K562 (cell line): ENCODE measurements at regions not wholly inside any gene's neighbourhood (a gene's known extent, or its start where the extent isn't known, plus 50 kb on each side); places are given as distances from the start of the nearest gene placed in this dataset.

ENCODE experiments used
- ATAC-seq: fragments of 200-7000 bp; cut with Tn5 transposase; 3 replicates; pipeline ENCODE4 v1.9.1; 2020; ENCODE audit warnings: moderate library complexity
- BruUV-seq: library from RNA; stranded (reverse); fragments of 400-500 nt; replicated peaks from 2 replicates; lab custom pipeline; 2021; lab: Mats Ljungman, UMichigan
- CTCF ChIA-PET: fragments of 300-600 bp; formaldehyde crosslinking; extraction: SDS; loops from one replicate; lab custom pipeline; 2021; ENCODE audit warnings: low intra/inter-chr PET ratio; lab: Yijun Ruan, JAX
- POLR2A ChIA-PET: fragments of 300-600, 350-650 bp; sonication (Branson Sonifier 250); formaldehyde crosslinking; extraction: SDS; loops from one replicate; lab custom pipeline; 2021; ENCODE audit warnings: antibody characterized with exemption, inconsistent platforms; lab: Yijun Ruan, JAX
- DNase-seq, 4 experiments: peaks; one replicate each; pipeline versions ENCODE4 v3.0.0 to v3.0.0-alpha.2; 2011 to 2018; ENCODE audit warnings: low spot score in 3 of 4, mixed read lengths in 3 of 4; ENCODE audit errors: extremely low read depth in 1 of 4
- FAIRE-seq: peaks from 2 replicates; lab custom pipeline; 2011; peaks lifted over from hg19 to GRCh38; lab: Jason Lieb, UNC
- H2AFZ ChIP-seq: 2 replicates; pipeline ENCODE4 v1.6.0; 2011; ENCODE audit warnings: low read depth, low read length, control low read depth, inconsistent platforms
- H3K27ac ChIP-seq: fragments of 200-600 bp; 3 replicates; pipeline ENCODE4 v1.8.0; 2011; ENCODE audit warnings: low read depth, mild to moderate bottlenecking, control low read depth, inconsistent platforms, low read length, moderate library complexity, mixed read lengths; ENCODE audit errors: extremely low read depth
- H3K27me3 ChIP-seq, 2 experiments: fragments of 300-600 bp in 1 of 2; 2 replicates in 1 of 2; 3 replicates in 1 of 2; pipeline versions ENCODE4 v1.6.0 to v1.8.0; 2011; ENCODE audit warnings: inconsistent platforms in 2 of 2, low read length in 2 of 2, mild to moderate bottlenecking in 1 of 2, mixed read lengths in 1 of 2, moderate library complexity in 1 of 2; ENCODE audit not compliant: control insufficient read depth in 2 of 2, insufficient read depth in 2 of 2
- H3K36me3 ChIP-seq: fragments of 300-600 bp; 3 replicates; pipeline ENCODE4 v1.8.0; 2011; ENCODE audit warnings: mild to moderate bottlenecking, low read length, inconsistent platforms; ENCODE audit not compliant: control insufficient read depth, insufficient read depth
- H3K4me1 ChIP-seq, 2 experiments: fragments of 200-600 bp in 1 of 2; replicated peaks in 1 of 2; 2 replicates in 1 of 2; 3 replicates in 1 of 2; pipeline versions ENCODE4 v1.5.1 to v1.8.0; 2011; ENCODE audit warnings: inconsistent platforms in 2 of 2, low read length in 2 of 2, mild to moderate bottlenecking in 1 of 2, mixed read lengths in 1 of 2, moderate library complexity in 1 of 2; ENCODE audit not compliant: control insufficient read depth in 2 of 2, insufficient read depth in 2 of 2
- H3K4me2 ChIP-seq: 2 replicates; pipeline ENCODE4 v1.6.1; 2011; ENCODE audit warnings: low read length, control low read depth, inconsistent platforms, mixed read lengths; ENCODE audit not compliant: insufficient read depth
- H3K4me3 ChIP-seq: fragments of 200-600 bp; sonication (generic), shearing (Covaris generic); 2 replicates; pipeline ENCODE4 v1.5.1; 2016; ENCODE audit warnings: control low read depth, inconsistent platforms
- H3K79me2 ChIP-seq: fragments of 200-600 bp; 3 replicates; pipeline ENCODE4 v1.8.0; 2011; ENCODE audit warnings: low read length, inconsistent platforms; ENCODE audit not compliant: control insufficient read depth, insufficient read depth
- H3K9ac ChIP-seq, 2 experiments: 2 replicates each; pipeline versions ENCODE4 v1.6.0 to v1.6.1; 2011; ENCODE audit warnings: low read depth in 2 of 2, low read length in 2 of 2, control low read depth in 1 of 2, inconsistent platforms in 1 of 2, mild to moderate bottlenecking in 1 of 2, mixed read lengths in 1 of 2; ENCODE audit not compliant: insufficient read depth in 1 of 2
- H3K9me1 ChIP-seq: one replicate; pipeline ENCODE4 v1.6.0; 2011; ENCODE audit warnings: inconsistent platforms, mild to moderate bottlenecking, low read length, moderate library complexity; ENCODE audit not compliant: control insufficient read depth, insufficient read depth
- H3K9me3 ChIP-seq: replicated peaks from 2 replicates; pipeline ENCODE4 v1.5.1; 2011; ENCODE audit warnings: low read depth, low read length, inconsistent platforms; ENCODE audit not compliant: control insufficient read depth, insufficient read depth
- H4K20me1 ChIP-seq: replicated peaks from 2 replicates; pipeline ENCODE4 v1.6.1; 2011; ENCODE audit warnings: low read length, inconsistent platforms, mixed read lengths; ENCODE audit not compliant: control insufficient read depth, insufficient read depth
- CHCHD3 ChIP-seq: fragments of 250-450 bp; sonication (Bioruptor Pico); IDR thresholded peaks from 2 replicates; pipeline ENCODE4 v2.1.2; 2022; ENCODE audit warnings: mild to moderate bottlenecking
- GATA2 ChIP-seq: sonication (generic); formaldehyde crosslinking; IDR thresholded peaks from 2 replicates; pipeline ENCODE4 v1.4.0; 2020; ENCODE audit warnings: mild to moderate bottlenecking, missing genetic modification reagents
- GTF2F1 ChIP-seq: IDR thresholded peaks from 2 replicates; pipeline ENCODE4 v1.6.1; 2011; ENCODE audit warnings: low read depth, low read length, improper control_type of control experiment
- HDGF ChIP-seq: fragments of 450-650 bp; IDR thresholded peaks from 2 replicates; pipeline ENCODE4 v1.6.1; 2016
- MTA2 ChIP-seq: fragments of 450-650 bp; IDR thresholded peaks from 2 replicates; pipeline ENCODE4 v1.6.1; 2016; ENCODE audit warnings: low read depth
- MYBL2 ChIP-seq, 2 experiments: fragments of 450-650 bp in 1 of 2; sonication (generic) in 1 of 2; formaldehyde crosslinking in 1 of 2; IDR thresholded peaks; 2 replicates each; pipeline versions ENCODE4 v1.6.1 to v1.8.1; 2017 to 2022; ENCODE audit warnings: borderline replicate concordance in 1 of 2, inconsistent platforms in 1 of 2, low read depth in 1 of 2, mild to moderate bottlenecking in 1 of 2, missing genetic modification reagents in 1 of 2, moderate library complexity in 1 of 2
- NFIX ChIP-seq: fragments of 250-450 bp; sonication (Bioruptor Pico); IDR thresholded peaks from 2 replicates; pipeline ENCODE4 v1.4.0; 2020; ENCODE audit warnings: low read depth, mild to moderate bottlenecking, moderate library complexity
- PML ChIP-seq: IDR thresholded peaks from 2 replicates; pipeline ENCODE4 v1.6.1; 2012; ENCODE audit warnings: low read length, inconsistent platforms
- SETDB1 ChIP-seq: IDR thresholded peaks from one replicate; pipeline ENCODE4 v1.6.1; 2012; ENCODE audit warnings: low read length, control low read depth, inconsistent platforms
- SP1 ChIP-seq: sonication (generic); formaldehyde crosslinking; IDR thresholded peaks from 2 replicates; pipeline ENCODE4 v1.8.1; 2022; ENCODE audit warnings: mild to moderate bottlenecking, missing genetic modification reagents
- ZBTB26 ChIP-seq: fragments of 450-650 bp; formaldehyde crosslinking; IDR thresholded peaks from 2 replicates; pipeline ENCODE4 v1.4.0; 2022; ENCODE audit warnings: missing genetic modification characterization
- ZFP30 ChIP-seq: fragments of 250-450 bp; sonication (Bioruptor Pico); IDR thresholded peaks from 2 replicates; pipeline ENCODE4 v1.8.0; 2022; ENCODE audit warnings: moderate library complexity, mild to moderate bottlenecking, inconsistent platforms, borderline replicate concordance
- WGBS: fragments of 100-300 bp; shearing (Covaris generic); methylation state at CpG from one replicate; pipeline ENCODE4 v1.1.6; 2016; ENCODE audit warnings: low coverage, mixed read lengths; ENCODE audit not compliant: insufficient coverage; ENCODE audit errors: missing lambda C conversion rate; 5-methylcytosine and 5-hydroxymethylcytosine counted together
- in situ Hi-C: fragments of 300-500 bp; cut with MboI; formaldehyde crosslinking; loops from 4 replicates; pipeline ENCODE4 v1.15.0; 2018; ENCODE audit warnings: inconsistent platforms, mixed read lengths
- intact Hi-C: fragments of 100-400 bp; cut with micrococcal nuclease; formaldehyde crosslinking; loops from 2 replicates; pipeline ENCODE4 v1.14.2; 2022
- TF ChIP-seq, protein P1 (sequence below): IDR thresholded peaks from 2 replicates; pipeline ENCODE4 v1.6.1; 2011; ENCODE audit not compliant: insufficient read length; ENCODE audit errors: extremely low read depth
- TF ChIP-seq, protein P2 (sequence below): fragments of 250-450 bp; sonication (Bioruptor Pico); IDR thresholded peaks from 2 replicates; pipeline ENCODE4 v1.5.0; 2021; ENCODE audit warnings: mild to moderate bottlenecking, borderline replicate concordance
- TF ChIP-seq, protein P3 (sequence below), 2 experiments: fragments of 150-350 bp in 1 of 2; IDR thresholded peaks; 2 replicates each; pipeline ENCODE4 v1.6.1; 2012 to 2016; ENCODE audit warnings: low read depth in 2 of 2, low read length in 2 of 2, mild to moderate bottlenecking in 1 of 2, moderate library complexity in 1 of 2

GRCh38 chr15:54810031-54810430 lies 386.7 kb downstream of the RSL24D1 start (continued):
- TF ChIP-seq, protein P1, sequence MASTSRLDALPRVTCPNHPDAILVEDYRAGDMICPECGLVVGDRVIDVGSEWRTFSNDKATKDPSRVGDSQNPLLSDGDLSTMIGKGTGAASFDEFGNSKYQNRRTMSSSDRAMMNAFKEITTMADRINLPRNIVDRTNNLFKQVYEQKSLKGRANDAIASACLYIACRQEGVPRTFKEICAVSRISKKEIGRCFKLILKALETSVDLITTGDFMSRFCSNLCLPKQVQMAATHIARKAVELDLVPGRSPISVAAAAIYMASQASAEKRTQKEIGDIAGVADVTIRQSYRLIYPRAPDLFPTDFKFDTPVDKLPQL = no peak
- TF ChIP-seq CHCHD3 (CRISPR knock-in tag) = no peak
- TF ChIP-seq, protein P2, sequence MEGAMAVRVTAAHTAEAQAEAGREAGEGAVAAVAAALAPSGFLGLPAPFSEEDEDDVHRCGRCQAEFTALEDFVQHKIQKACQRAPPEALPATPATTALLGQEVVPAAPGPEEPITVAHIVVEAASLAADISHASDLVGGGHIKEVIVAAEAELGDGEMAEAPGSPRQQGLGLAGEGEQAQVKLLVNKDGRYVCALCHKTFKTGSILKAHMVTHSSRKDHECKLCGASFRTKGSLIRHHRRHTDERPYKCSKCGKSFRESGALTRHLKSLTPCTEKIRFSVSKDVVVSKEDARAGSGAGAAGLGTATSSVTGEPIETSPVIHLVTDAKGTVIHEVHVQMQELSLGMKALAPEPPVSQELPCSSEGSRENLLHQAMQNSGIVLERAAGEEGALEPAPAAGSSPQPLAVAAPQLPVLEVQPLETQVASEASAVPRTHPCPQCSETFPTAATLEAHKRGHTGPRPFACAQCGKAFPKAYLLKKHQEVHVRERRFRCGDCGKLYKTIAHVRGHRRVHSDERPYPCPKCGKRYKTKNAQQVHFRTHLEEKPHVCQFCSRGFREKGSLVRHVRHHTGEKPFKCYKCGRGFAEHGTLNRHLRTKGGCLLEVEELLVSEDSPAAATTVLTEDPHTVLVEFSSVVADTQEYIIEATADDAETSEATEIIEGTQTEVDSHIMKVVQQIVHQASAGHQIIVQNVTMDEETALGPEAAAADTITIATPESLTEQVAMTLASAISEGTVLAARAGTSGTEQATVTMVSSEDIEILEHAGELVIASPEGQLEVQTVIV = no peak
- TF ChIP-seq ZBTB26 = no peak

DNA sequence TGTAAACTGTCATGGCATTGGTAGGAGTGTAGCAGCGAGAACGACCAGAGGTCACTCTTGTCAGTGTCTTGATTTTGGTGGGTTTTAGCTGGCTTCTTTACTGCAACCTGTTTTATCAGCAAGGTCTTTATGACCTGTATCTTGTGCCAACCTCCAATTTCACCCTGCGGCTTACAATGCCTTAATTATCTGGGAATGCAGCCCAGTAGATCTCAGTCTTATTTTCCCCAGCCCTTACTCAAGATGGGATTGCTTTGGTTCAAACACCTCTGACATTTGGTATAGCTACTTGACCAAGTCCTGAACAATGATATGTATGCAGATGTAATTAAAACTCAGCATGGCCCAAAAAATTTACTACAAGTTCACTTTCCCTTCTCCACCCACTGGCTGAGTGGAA lies 388.4 kb downstream of the RSL24D1 start:
- no peak overlapping the region for H3K4me2 ChIP-seq
- CTCF ChIA-PET = no interaction called here
- 3% methylated on average over 3 of the region's 3 CpGs for WGBS
- no peaks in the 10 kb centered on the region for H3K79me2 ChIP-seq
- POLR2A ChIA-PET = no interaction called here
- DNase-seq (no peak), ATAC-seq (no peak), FAIRE-seq (no peak)
- no peaks in the 10 kb centered on the region for H3K9me1 ChIP-seq
- H4K20me1 ChIP-seq = no peaks in the 10 kb centered on the region
- in situ Hi-C loops = no loop called here
- H3K27me3 ChIP-seq = no peaks in the 10 kb centered on the region
- H3K4me3 ChIP-seq = no peak overlapping the region
- no TSS peak for BruUV-seq
- no peak for TF ChIP-seq GTF2F1
- TF ChIP-seq HDGF = no peak
- TF ChIP-seq, protein P3, sequence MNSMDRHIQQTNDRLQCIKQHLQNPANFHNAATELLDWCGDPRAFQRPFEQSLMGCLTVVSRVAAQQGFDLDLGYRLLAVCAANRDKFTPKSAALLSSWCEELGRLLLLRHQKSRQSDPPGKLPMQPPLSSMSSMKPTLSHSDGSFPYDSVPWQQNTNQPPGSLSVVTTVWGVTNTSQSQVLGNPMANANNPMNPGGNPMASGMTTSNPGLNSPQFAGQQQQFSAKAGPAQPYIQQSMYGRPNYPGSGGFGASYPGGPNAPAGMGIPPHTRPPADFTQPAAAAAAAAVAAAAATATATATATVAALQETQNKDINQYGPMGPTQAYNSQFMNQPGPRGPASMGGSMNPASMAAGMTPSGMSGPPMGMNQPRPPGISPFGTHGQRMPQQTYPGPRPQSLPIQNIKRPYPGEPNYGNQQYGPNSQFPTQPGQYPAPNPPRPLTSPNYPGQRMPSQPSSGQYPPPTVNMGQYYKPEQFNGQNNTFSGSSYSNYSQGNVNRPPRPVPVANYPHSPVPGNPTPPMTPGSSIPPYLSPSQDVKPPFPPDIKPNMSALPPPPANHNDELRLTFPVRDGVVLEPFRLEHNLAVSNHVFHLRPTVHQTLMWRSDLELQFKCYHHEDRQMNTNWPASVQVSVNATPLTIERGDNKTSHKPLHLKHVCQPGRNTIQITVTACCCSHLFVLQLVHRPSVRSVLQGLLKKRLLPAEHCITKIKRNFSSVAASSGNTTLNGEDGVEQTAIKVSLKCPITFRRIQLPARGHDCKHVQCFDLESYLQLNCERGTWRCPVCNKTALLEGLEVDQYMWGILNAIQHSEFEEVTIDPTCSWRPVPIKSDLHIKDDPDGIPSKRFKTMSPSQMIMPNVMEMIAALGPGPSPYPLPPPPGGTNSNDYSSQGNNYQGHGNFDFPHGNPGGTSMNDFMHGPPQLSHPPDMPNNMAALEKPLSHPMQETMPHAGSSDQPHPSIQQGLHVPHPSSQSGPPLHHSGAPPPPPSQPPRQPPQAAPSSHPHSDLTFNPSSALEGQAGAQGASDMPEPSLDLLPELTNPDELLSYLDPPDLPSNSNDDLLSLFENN (IDR thresholded peaks at IDR 0.05; ENCODE audit: low read depth in 2 of 2, low read length in 2 of 2) = no peak
- TF ChIP-seq SETDB1 = no peak
- TF ChIP-seq NFIX (CRISPR knock-in tag) = no peak
- no peak for TF ChIP-seq SP1
- no peak for TF ChIP-seq ZFP30 (CRISPR knock-in tag)
- TF ChIP-seq PML = no peak
- no peak for TF ChIP-seq GATA2 (CRISPR knock-in tag)
- TF ChIP-seq MTA2 = no peak
- TF ChIP-seq MYBL2 (IDR thresholded peaks at IDR 0.05; ENCODE audit: low read depth) = no peak
- TF ChIP-seq MYBL2 (CRISPR knock-in tag; IDR thresholded peaks at IDR 0.05; ENCODE audit: borderline replicate concordance) = no peak
- H2AFZ ChIP-seq = no peak overlapping the region
- intact Hi-C loops = no loop called here
- no peak overlapping the region for H3K27ac ChIP-seq
- no peaks in the 10 kb centered on the region for H3K4me1 ChIP-seq
- H3K36me3 ChIP-seq = no peaks in the 10 kb centered on the region
- no peaks in the 10 kb centered on the region; the same call in 1 of the 2 replicates for H3K9me3 ChIP-seq
- H3K9ac ChIP-seq = no peak overlapping the region
